ENCODE measurements at regions not wholly inside any gene's neighbourhood (a gene's known extent, or its start where the extent isn't known, plus 50 kb on each side); places are given as distances from the start of the nearest gene placed in this dataset.

- TF ChIP-seq POLR2A (IDR thresholded peaks at IDR 0.05), result no peak
- no peak for TF ChIP-seq CTCF (IDR thresholded peaks at IDR 0.05)
- no peak for TF ChIP-seq EP300 (IDR thresholded peaks at IDR 0.05)
Measured at GRCh38 chr12:113702276-113702675, 230.6 kb upstream of the LHX5 start.
